Right forelimb (tissue), 1 donor: ENCODE measurements at regions not wholly inside any gene's neighbourhood (a gene's known extent, or its start where the extent isn't known, plus 50 kb on each side); places are given as distances from the start of the nearest gene placed in this dataset.

ENCODE experiments used
- DNase-seq: peaks from one replicate; pipeline ENCODE4 v3.0.0-alpha.2; 2018

- no peak for DNase-seq
Observed at GRCh38 chr9:1791191-1791590, 224.0 kb upstream of the SMARCA2 start.

GRCh38 chr9:1794547-1795270, 220.4 kb upstream of the SMARCA2 start:
- DNase-seq = no peak

GRCh38 chr9:1804128-1804865, 210.8 kb upstream of the SMARCA2 start:
- DNase-seq = no peak

GRCh38 chr9:1829719-1830118, 185.4 kb upstream of the SMARCA2 start:
- no peak for DNase-seq

- DNase-seq = no peak
Observed at GRCh38 chr9:1832960-1833359, 182.2 kb upstream of the SMARCA2 start.

GRCh38 chr9:1837453-1838084, 177.6 kb upstream of the SMARCA2 start:
- peak; percentile 50 for DNase-seq

- no peak for DNase-seq
Observed at GRCh38 chr9:1839909-1840308, 175.2 kb upstream of the SMARCA2 start.

GRCh38 chr9:1845425-1845824, 169.7 kb upstream of the SMARCA2 start:
- no peak for DNase-seq

GRCh38 chr9:1855726-1856125, 159.4 kb upstream of the SMARCA2 start:
- DNase-seq = no peak

GRCh38 chr9:1857808-1858207, 157.3 kb upstream of the SMARCA2 start:
- no peak for DNase-seq

- no peak for DNase-seq
Observed at GRCh38 chr9:1869843-1870242, 145.3 kb upstream of the SMARCA2 start.

GRCh38 chr9:1870915-1871314, 144.2 kb upstream of the SMARCA2 start:
- DNase-seq = no peak

GRCh38 chr9:1871626-1872419, 143.3 kb upstream of the SMARCA2 start:
- DNase-seq = no peak

GRCh38 chr9:1875251-1875851, 139.8 kb upstream of the SMARCA2 start:
- no peak for DNase-seq

- DNase-seq = no peak
Observed at GRCh38 chr9:1875921-1876448, 139.2 kb upstream of the SMARCA2 start.

- DNase-seq = no peak
Observed at GRCh38 chr9:1876891-1877496, 138.2 kb upstream of the SMARCA2 start.

GRCh38 chr9:1877951-1878350, 137.2 kb upstream of the SMARCA2 start:
- no peak for DNase-seq

GRCh38 chr9:1878811-1879210, 136.3 kb upstream of the SMARCA2 start:
- DNase-seq = no peak

GRCh38 chr9:1879501-1879900, 135.6 kb upstream of the SMARCA2 start:
- no peak for DNase-seq

- no peak for DNase-seq
Observed at GRCh38 chr9:1880038-1880565, 135.0 kb upstream of the SMARCA2 start.

- no peak for DNase-seq
Observed at GRCh38 chr9:1881708-1882295, 133.3 kb upstream of the SMARCA2 start.
